CD14-positive monocyte (primary cell): ENCODE measurements at regions not wholly inside any gene's neighbourhood (a gene's known extent, or its start where the extent isn't known, plus 50 kb on each side); places are given as distances from the start of the nearest gene placed in this dataset.

Experiments
- DNase-seq, 3 donors: peaks; one replicate each; pipeline ENCODE4 v3.0.0-alpha.2; 2011 to 2022
- H2AFZ ChIP-seq: 2 replicates; pipeline ENCODE4 v1.6.0; 2012; ENCODE audit warnings: mild to moderate bottlenecking, low read depth, low read length, inconsistent platforms; ENCODE audit not compliant: insufficient read depth, poor library complexity, severe bottlenecking
- H3K27ac ChIP-seq, 2 donors: 1 replicate in 1 of 2; 2 replicates in 1 of 2; pipeline ENCODE4 v1.5.1; 2012 to 2013; ENCODE audit warnings: low read length in 2 of 2, control low read depth in 1 of 2, inconsistent platforms in 1 of 2, low read depth in 1 of 2, mild to moderate bottlenecking in 1 of 2
- H3K27me3 ChIP-seq, 2 donors: one replicate each; pipeline versions ENCODE4 v1.6.0 to v1.6.1; 2011 to 2013; ENCODE audit warnings: low read length in 2 of 2; ENCODE audit not compliant: control insufficient read depth in 2 of 2, insufficient read depth in 2 of 2
- H3K36me3 ChIP-seq, 2 donors: replicated peaks in 1 of 2; 1 replicate in 1 of 2; 2 replicates in 1 of 2; pipeline versions ENCODE4 v1.5.1 to v1.6.1; 2012 to 2013; ENCODE audit warnings: low read length in 2 of 2, control low read depth in 1 of 2, inconsistent platforms in 1 of 2, mild to moderate bottlenecking in 1 of 2; ENCODE audit not compliant: insufficient read depth in 2 of 2, control insufficient read depth in 1 of 2
- H3K4me1 ChIP-seq, 2 donors: 1 replicate in 1 of 2; 2 replicates in 1 of 2; pipeline versions ENCODE4 v1.5.1 to v1.6.1; 2012 to 2013; ENCODE audit warnings: low read length in 2 of 2, control low read depth in 1 of 2, inconsistent platforms in 1 of 2, mild to moderate bottlenecking in 1 of 2, moderate library complexity in 1 of 2; ENCODE audit not compliant: insufficient read depth in 2 of 2, control insufficient read depth in 1 of 2
- H3K4me2 ChIP-seq: replicated peaks from 2 replicates; pipeline ENCODE3; 2012; ENCODE audit warnings: low read length, moderate library complexity, mild to moderate bottlenecking; ENCODE audit not compliant: poor library complexity, severe bottlenecking; ENCODE audit errors: extremely low read depth
- H3K4me3 ChIP-seq, 3 experiments: fragments of 200-600 bp in 1 of 3; sonication (generic) in 1 of 3; replicated peaks in 1 of 3; 1 replicate in 2 of 3; 2 replicates in 1 of 3; pipeline ENCODE4 v1.5.1; 2011 to 2013; ENCODE audit warnings: low read length in 3 of 3, mild to moderate bottlenecking in 3 of 3, control low read depth in 2 of 3, low read depth in 2 of 3, inconsistent platforms in 1 of 3, moderate library complexity in 1 of 3
- H3K79me2 ChIP-seq: 2 replicates; pipeline ENCODE4 v1.6.0; 2012; ENCODE audit warnings: mild to moderate bottlenecking, control low read depth, inconsistent platforms, low read length, moderate library complexity; ENCODE audit not compliant: insufficient read depth
- H3K9ac ChIP-seq: 2 replicates; pipeline ENCODE4 v1.6.0; 2017; ENCODE audit warnings: low read length, mild to moderate bottlenecking; ENCODE audit not compliant: insufficient read depth, poor library complexity, severe bottlenecking
- H3K9me3 ChIP-seq, 2 donors: replicated peaks in 1 of 2; 1 replicate in 1 of 2; 2 replicates in 1 of 2; pipeline versions ENCODE4 v1.5.1 to v1.6.1; 2012 to 2013; ENCODE audit warnings: low read length in 2 of 2, control low read depth in 1 of 2; ENCODE audit not compliant: control insufficient read depth in 1 of 2, insufficient read depth in 1 of 2
- H4K20me1 ChIP-seq: 2 replicates; pipeline ENCODE4 v1.6.0; 2012; ENCODE audit warnings: mild to moderate bottlenecking, low read length, control low read depth, moderate library complexity; ENCODE audit not compliant: insufficient read depth
- H3K27ac Mint-ChIP-seq, 7 donors: one replicate each; pipeline ENCODE4 v1.8.0; 2020; ENCODE audit warnings: mild to moderate bottlenecking in 7 of 7, mixed read lengths in 7 of 7, moderate library complexity in 6 of 7, inconsistent platforms in 2 of 7
- H3K27me3 Mint-ChIP-seq, 3 donors: one replicate each; pipeline ENCODE4 v1.8.0; 2021 to 2022; ENCODE audit warnings: low read depth in 3 of 3, mild to moderate bottlenecking in 3 of 3, mixed read lengths in 3 of 3, moderate library complexity in 3 of 3, inconsistent platforms in 1 of 3
- H3K36me3 Mint-ChIP-seq, 2 donors: one replicate each; pipeline ENCODE4 v1.8.0; 2020; ENCODE audit warnings: mixed read lengths in 2 of 2, inconsistent platforms in 1 of 2, mild to moderate bottlenecking in 1 of 2
- H3K4me1 Mint-ChIP-seq: one replicate; pipeline ENCODE4 v1.8.0; 2020; ENCODE audit warnings: mild to moderate bottlenecking, mixed read lengths
- H3K4me3 Mint-ChIP-seq, 2 donors: one replicate each; pipeline ENCODE4 v1.8.0; 2020; ENCODE audit warnings: mild to moderate bottlenecking in 2 of 2, mixed read lengths in 2 of 2, moderate library complexity in 1 of 2
- H3K9me3 Mint-ChIP-seq, 7 donors: one replicate each; pipeline ENCODE4 v1.8.0; 2020 to 2022; ENCODE audit warnings: mixed read lengths in 7 of 7, mild to moderate bottlenecking in 6 of 7, moderate library complexity in 6 of 7, inconsistent platforms in 2 of 7
- CTCF ChIP-seq: fragments of 200-600 bp; IDR thresholded peaks from one replicate; pipeline ENCODE4 v1.8.0; 2022; ENCODE audit warnings: antibody characterized with exemption, mild to moderate bottlenecking
- WGBS: methylation state at CpG from one replicate; pipeline ENCODE4 v1.1.5; 2013; ENCODE audit warnings: missing lambda C conversion rate; ENCODE audit not compliant: insufficient coverage; 5-methylcytosine and 5-hydroxymethylcytosine counted together
- intact Hi-C, 2 donors: fragments of 100-400 bp; cut with micrococcal nuclease; formaldehyde crosslinking; loops; one replicate each; pipeline versions ENCODE4 v1.15.0 to v1.15.1; 2023

- H3K36me3 ChIP-seq: no peaks in the 10 kb centered on the region
- no peaks in the 10 kb centered on the region for H3K9me3 ChIP-seq
- Mint-ChIP-seq H3K4me1 (peaks cover 2% of the 10 kb centered on the region), H3K27ac (no peak overlapping the region), H3K27me3 (peaks cover 0 to 2% (median 1%) of the 10 kb centered on the region in 3 donors), H3K36me3 (no peaks in the 10 kb centered on the region), H3K9me3 (no peaks in the 10 kb centered on the region), H3K4me3 (no peak overlapping the region)
- TF ChIP-seq CTCF: no peak
- H3K4me2 ChIP-seq: no peak overlapping the region
- H3K9ac ChIP-seq: no peak overlapping the region
- no peak overlapping the region for H2AFZ ChIP-seq
- H3K27me3 ChIP-seq: no peaks in the 10 kb centered on the region
- DNase-seq: no peak
- no peak overlapping the region for H3K4me3 ChIP-seq
- H3K79me2 ChIP-seq: no peaks in the 10 kb centered on the region
- H4K20me1 ChIP-seq: no peaks in the 10 kb centered on the region
- 17% methylated on average over 1 of the region's 1 CpG for WGBS
- H3K27ac ChIP-seq: no peak overlapping the region
- H3K4me1 ChIP-seq: no peaks in the 10 kb centered on the region
- intact Hi-C loops: loop anchor here in 1 of 2 donors (10.0 kb wide), 1 partner anchor 1069 kb away; no protein-coding TSS in a partner anchor
Observed at GRCh38 chr7:12493407-12493806, 77.1 kb upstream of the SCIN start.

DNA sequence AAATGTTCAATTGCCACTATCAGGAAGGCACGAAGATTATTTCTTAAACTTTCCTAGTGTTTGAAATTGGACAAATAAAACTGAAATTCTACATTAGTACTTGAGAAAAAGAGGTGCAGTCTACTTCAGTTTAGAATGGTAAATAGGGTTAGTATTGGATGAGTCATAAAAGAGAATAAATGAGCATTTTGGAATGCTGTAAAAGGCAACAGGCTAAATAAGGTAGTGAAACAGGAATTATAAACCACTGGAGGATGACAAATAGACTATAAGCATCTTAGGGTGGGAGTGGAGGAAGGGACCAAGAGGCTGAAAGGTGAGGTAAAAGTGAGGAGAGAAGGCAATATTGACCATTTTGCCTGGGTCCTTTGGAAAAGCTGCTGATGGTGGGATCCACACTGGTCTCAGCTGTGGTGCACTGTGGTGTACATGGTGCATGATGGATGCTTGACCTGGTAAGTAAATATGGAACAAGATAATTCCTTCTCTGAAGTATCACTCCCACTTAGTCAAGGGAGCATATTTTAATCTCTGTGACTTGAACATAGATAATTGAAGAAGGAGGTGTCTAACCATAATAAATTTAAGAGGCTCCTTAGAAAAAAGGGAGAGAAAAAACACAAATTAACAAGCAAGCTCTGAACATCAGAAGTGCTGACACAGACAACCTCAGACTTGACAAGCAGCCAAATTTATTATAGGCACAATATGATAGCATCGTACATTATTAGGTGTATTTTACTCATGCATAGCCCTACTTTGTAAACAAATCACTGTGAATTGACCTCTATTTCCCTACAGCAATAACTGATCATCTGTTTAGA lies 76.4 kb upstream of the SCIN start:
- no peak for TF ChIP-seq CTCF
- Mint-ChIP-seq H3K36me3 (no peaks in the 10 kb centered on the region), H3K27ac (no peak overlapping the region), H3K4me3 (no peak overlapping the region), H3K9me3 (peaks cover 0 to 1% (median 0%) of the 10 kb centered on the region in 7 donors), H3K27me3 (peaks cover 0 to 4% (median 1%) of the 10 kb centered on the region in 3 donors), H3K4me1 (peaks cover 2% of the 10 kb centered on the region)
- no peaks in the 10 kb centered on the region for H3K4me1 ChIP-seq
- no peak for DNase-seq
- H3K9me3 ChIP-seq: no peaks in the 10 kb centered on the region
- H4K20me1 ChIP-seq: no peaks in the 10 kb centered on the region
- no peak overlapping the region for H3K4me2 ChIP-seq
- intact Hi-C loops: loop anchor here in 1 of 2 donors (10.0 kb wide), 1 partner anchor 1069 kb away; no protein-coding TSS in a partner anchor
- H3K27me3 ChIP-seq: no peaks in the 10 kb centered on the region
- no peak overlapping the region for H3K9ac ChIP-seq
- WGBS: no CpG with 5 or more reads among the region's 2 CpGs
- H3K36me3 ChIP-seq: no peaks in the 10 kb centered on the region
- H3K79me2 ChIP-seq: no peaks in the 10 kb centered on the region
- no peak overlapping the region for H3K27ac ChIP-seq
- no peak overlapping the region for H3K4me3 ChIP-seq
- H2AFZ ChIP-seq: no peak overlapping the region
